Fibroblast of lung (primary cell): ENCODE measurements at regions not wholly inside any gene's neighbourhood (a gene's known extent, or its start where the extent isn't known, plus 50 kb on each side); places are given as distances from the start of the nearest gene placed in this dataset.

Experiments
- EZH2 ChIP-seq: IDR thresholded peaks from 2 replicates; pipeline ENCODE4 v1.5.1; 2012; ENCODE audit warnings: low read length, control low read depth, mild to moderate bottlenecking; ENCODE audit errors: missing control alignments
- TF ChIP-seq, protein P1 (sequence below), 2 donors: IDR thresholded peaks in 1 of 2; conservative IDR thresholded peaks in 1 of 2; 1 replicate in 1 of 2; 2 replicates in 1 of 2; pipeline ENCODE4 v1.5.1; 2011 to 2012; ENCODE audit warnings: low read length in 2 of 2, control low read depth in 1 of 2, inconsistent platforms in 1 of 2, low read depth in 1 of 2, mild to moderate bottlenecking in 1 of 2

GRCh38 chr4:144873226-144873990, 224.6 kb downstream of the ANAPC10 start:
- TF ChIP-seq, protein P1, sequence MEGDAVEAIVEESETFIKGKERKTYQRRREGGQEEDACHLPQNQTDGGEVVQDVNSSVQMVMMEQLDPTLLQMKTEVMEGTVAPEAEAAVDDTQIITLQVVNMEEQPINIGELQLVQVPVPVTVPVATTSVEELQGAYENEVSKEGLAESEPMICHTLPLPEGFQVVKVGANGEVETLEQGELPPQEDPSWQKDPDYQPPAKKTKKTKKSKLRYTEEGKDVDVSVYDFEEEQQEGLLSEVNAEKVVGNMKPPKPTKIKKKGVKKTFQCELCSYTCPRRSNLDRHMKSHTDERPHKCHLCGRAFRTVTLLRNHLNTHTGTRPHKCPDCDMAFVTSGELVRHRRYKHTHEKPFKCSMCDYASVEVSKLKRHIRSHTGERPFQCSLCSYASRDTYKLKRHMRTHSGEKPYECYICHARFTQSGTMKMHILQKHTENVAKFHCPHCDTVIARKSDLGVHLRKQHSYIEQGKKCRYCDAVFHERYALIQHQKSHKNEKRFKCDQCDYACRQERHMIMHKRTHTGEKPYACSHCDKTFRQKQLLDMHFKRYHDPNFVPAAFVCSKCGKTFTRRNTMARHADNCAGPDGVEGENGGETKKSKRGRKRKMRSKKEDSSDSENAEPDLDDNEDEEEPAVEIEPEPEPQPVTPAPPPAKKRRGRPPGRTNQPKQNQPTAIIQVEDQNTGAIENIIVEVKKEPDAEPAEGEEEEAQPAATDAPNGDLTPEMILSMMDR (conservative IDR thresholded peaks at IDR 0.05 in 1 of 2, IDR thresholded peaks at IDR 0.05 in 1 of 2; ENCODE audit: low read depth in 1 of 2, low read length in 2 of 2), result no peak
- no peak for TF ChIP-seq EZH2
